MCF 10A (cell line): ENCODE measurements at regions not wholly inside any gene's neighbourhood (a gene's known extent, or its start where the extent isn't known, plus 50 kb on each side); places are given as distances from the start of the nearest gene placed in this dataset.
"Not testable (repeated sequence)": the region's sequence is repeated elsewhere in the genome, so short reads cannot be mapped to it uniquely, and the experiment has no call there.

Source experiments
- BruUV-seq: library from RNA; stranded (reverse); fragments of 400-500 nt; replicated peaks from 2 replicates; lab custom pipeline; 2021; lab: Mats Ljungman, UMichigan
- CTCF ChIA-PET: fragments of 300-600 bp; sonication (Branson Sonifier 250); formaldehyde crosslinking; extraction: SDS; loops from one replicate; lab custom pipeline; 2021; ENCODE audit warnings: antibody characterized with exemption, inconsistent platforms; lab: Yijun Ruan, JAX
- POLR2A ChIA-PET: fragments of 300-600, 350-650 bp; sonication (Branson Sonifier 250); formaldehyde crosslinking; extraction: SDS; loops from one replicate; lab custom pipeline; 2020; ENCODE audit warnings: antibody characterized with exemption, inconsistent platforms; lab: Yijun Ruan, JAX
- DNase-seq: peaks from one replicate; pipeline ENCODE4 v3.0.0-alpha.2; 2018; ENCODE audit not compliant: unreplicated experiment
- H3K27ac Mint-ChIP-seq: one replicate; pipeline ENCODE4 v1.8.0; 2022; ENCODE audit warnings: mild to moderate bottlenecking, low read depth, mixed read lengths; ENCODE audit not compliant: unreplicated experiment
- H3K27me3 Mint-ChIP-seq: one replicate; pipeline ENCODE4 v1.8.0; 2022; ENCODE audit warnings: mixed read lengths; ENCODE audit not compliant: insufficient read depth, unreplicated experiment
- H3K36me3 Mint-ChIP-seq: one replicate; pipeline ENCODE4 v1.8.0; 2022; ENCODE audit warnings: mild to moderate bottlenecking, moderate library complexity, mixed read lengths; ENCODE audit not compliant: insufficient read depth, unreplicated experiment
- H3K4me1 Mint-ChIP-seq: one replicate; pipeline ENCODE4 v1.8.0; 2022; ENCODE audit warnings: mixed read lengths; ENCODE audit not compliant: insufficient read depth, unreplicated experiment
- H3K4me3 Mint-ChIP-seq: one replicate; pipeline ENCODE4 v1.8.0; 2022; ENCODE audit warnings: mild to moderate bottlenecking, moderate library complexity, mixed read lengths; ENCODE audit not compliant: unreplicated experiment
- H3K9me3 Mint-ChIP-seq: one replicate; pipeline ENCODE4 v1.8.0; 2022; ENCODE audit warnings: mixed read lengths; ENCODE audit not compliant: unreplicated experiment
- CTCF ChIP-seq: fragments of 200-600 bp; IDR thresholded peaks from one replicate; pipeline ENCODE4 v1.8.0; 2022; ENCODE audit warnings: antibody characterized with exemption, mild to moderate bottlenecking; ENCODE audit not compliant: unreplicated experiment
- intact Hi-C: fragments of 100-400 bp; cut with micrococcal nuclease; formaldehyde crosslinking; loops from 2 replicates; pipeline ENCODE4 v1.14.1; 2022

DNA sequence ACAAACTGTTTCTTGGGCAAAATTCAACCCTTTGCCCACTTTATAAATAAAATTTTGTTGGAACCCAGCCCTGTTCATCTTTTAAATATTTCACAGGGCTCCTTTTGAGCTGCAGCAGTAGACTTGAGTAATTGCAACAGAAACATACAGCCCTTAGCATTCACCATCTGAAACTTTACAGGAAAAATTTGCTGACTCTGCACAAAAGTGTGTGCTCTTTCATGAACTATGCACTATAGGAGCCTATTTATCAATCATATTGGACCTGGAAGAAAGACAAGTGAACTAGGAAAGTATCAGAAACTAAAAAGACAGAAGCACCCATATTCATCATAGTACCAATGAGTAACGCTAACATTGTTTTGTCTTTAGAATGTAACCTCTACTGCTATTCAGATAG is 406.9 kb upstream of the SLC10A2 start:
- H3K4me3 Mint-ChIP-seq = no peak overlapping the region
- POLR2A ChIA-PET = no interaction called here
- no peak for TF ChIP-seq CTCF
- H3K27ac Mint-ChIP-seq = no peak overlapping the region
- CTCF ChIA-PET = interaction anchor here (0.6 to 0.7 kb wide), 3 partner anchors 85 to 634 kb away, joined by 3 read pairs; no protein-coding TSS in a partner anchor
- DNase-seq = no peak
- H3K36me3 Mint-ChIP-seq = no peaks in the 10 kb centered on the region
- H3K4me1 Mint-ChIP-seq = no peaks in the 10 kb centered on the region
- no peaks in the 10 kb centered on the region for H3K9me3 Mint-ChIP-seq
- BruUV-seq = no TSS peak
- intact Hi-C loops = no loop called here
- no peaks in the 10 kb centered on the region for H3K27me3 Mint-ChIP-seq

GRCh38 chr13:103471896-103472295 is 405.7 kb upstream of the SLC10A2 start:
- no TSS peak for BruUV-seq
- H3K9me3 Mint-ChIP-seq = no peaks in the 10 kb centered on the region
- DNase-seq = no peak
- H3K4me3 Mint-ChIP-seq = no peak overlapping the region
- no peaks in the 10 kb centered on the region for H3K4me1 Mint-ChIP-seq
- no peak for TF ChIP-seq CTCF
- no peak overlapping the region for H3K27ac Mint-ChIP-seq
- CTCF ChIA-PET = no interaction called here
- H3K36me3 Mint-ChIP-seq = no peaks in the 10 kb centered on the region
- intact Hi-C loops = no loop called here
- POLR2A ChIA-PET = no interaction called here
- H3K27me3 Mint-ChIP-seq = no peaks in the 10 kb centered on the region

DNA sequence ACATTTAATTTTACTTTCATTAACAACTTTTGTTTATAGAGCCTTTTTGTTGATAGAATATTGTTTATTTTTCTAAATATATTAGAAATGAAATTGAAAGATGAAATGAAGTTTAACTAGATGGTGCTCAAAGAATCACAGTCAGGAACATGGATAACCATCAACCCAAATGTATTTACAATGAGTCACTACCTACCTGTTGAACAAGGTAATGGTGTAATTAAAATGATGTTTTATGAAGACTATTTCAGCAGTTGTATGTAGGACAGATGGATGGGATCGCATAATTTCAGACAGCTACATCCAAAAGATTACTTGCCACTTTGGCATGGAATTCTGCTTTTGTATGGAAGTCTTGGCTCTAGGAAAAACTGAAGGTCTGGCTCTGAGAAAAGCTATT is 403.6 kb upstream of the SLC10A2 start:
- Mint-ChIP-seq H3K4me1 (no peaks in the 10 kb centered on the region), H3K4me3 (no peak overlapping the region), H3K27ac (no peak overlapping the region), H3K36me3 (no peaks in the 10 kb centered on the region), H3K9me3 (peaks cover 8% of the 10 kb centered on the region), H3K27me3 (no peaks in the 10 kb centered on the region)
- ChIA-PET POLR2A (no interaction called here), CTCF (no interaction called here)
- no TSS peak for BruUV-seq
- intact Hi-C loops = no loop called here
- no peak for TF ChIP-seq CTCF
- DNase-seq = no peak

- TF ChIP-seq CTCF = no peak
- H3K4me3 Mint-ChIP-seq = no peak overlapping the region
- no TSS peak for BruUV-seq
- no peak overlapping the region for H3K27ac Mint-ChIP-seq
- H3K36me3 Mint-ChIP-seq = no peaks in the 10 kb centered on the region
- ChIA-PET CTCF (interaction anchor here (0.6 kb wide), 1 partner anchor 506 kb away, joined by 4 read pairs; no protein-coding TSS in a partner anchor), POLR2A (no interaction called here)
- H3K4me1 Mint-ChIP-seq = no peaks in the 10 kb centered on the region
- intact Hi-C loops = no loop called here
- DNase-seq = no peak
- H3K27me3 Mint-ChIP-seq = no peaks in the 10 kb centered on the region
- H3K9me3 Mint-ChIP-seq = peaks cover 8% of the 10 kb centered on the region
Observed at GRCh38 chr13:103466761-103467160, 400.5 kb upstream of the SLC10A2 start.

GRCh38 chr13:103460246-103460645 is 394.0 kb upstream of the SLC10A2 start:
- H3K27me3 Mint-ChIP-seq, H3K4me3 Mint-ChIP-seq, H3K36me3 Mint-ChIP-seq, H3K27ac Mint-ChIP-seq, H3K4me1 Mint-ChIP-seq, CTCF ChIA-PET, POLR2A ChIA-PET, H3K9me3 Mint-ChIP-seq, DNase-seq, BruUV-seq, intact Hi-C loops: not testable (repeated sequence)

DNA sequence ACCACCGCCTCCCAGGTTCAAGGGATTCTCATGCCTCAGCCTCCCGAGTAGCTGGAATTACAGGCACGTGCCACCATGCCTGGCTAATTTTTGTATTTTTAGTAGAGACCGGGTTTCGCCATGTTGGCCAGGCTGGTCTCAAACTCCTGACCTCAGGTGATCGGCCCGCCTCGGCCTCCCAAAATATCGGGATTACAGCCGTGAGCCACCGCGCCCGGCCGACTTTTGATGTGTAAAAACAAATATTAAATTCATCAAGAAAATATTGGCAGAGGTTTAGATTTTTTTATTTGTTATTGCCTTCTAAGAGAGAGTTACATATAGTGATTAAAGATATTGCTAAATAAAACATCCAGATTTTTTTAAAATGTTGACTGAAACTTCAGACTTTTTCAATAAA is 390.8 kb upstream of the SLC10A2 start:
- not testable (repeated sequence) for BruUV-seq

More for the DNA sequence above, 390.8 kb upstream of the SLC10A2 start:
- H3K9me3 Mint-ChIP-seq, H3K4me1 Mint-ChIP-seq, H3K36me3 Mint-ChIP-seq, CTCF ChIA-PET, H3K27me3 Mint-ChIP-seq, POLR2A ChIA-PET, H3K27ac Mint-ChIP-seq, DNase-seq, intact Hi-C loops, H3K4me3 Mint-ChIP-seq: not testable (repeated sequence)
